GM10266 (cell line): ENCODE measurements at regions not wholly inside any gene's neighbourhood (a gene's known extent, or its start where the extent isn't known, plus 50 kb on each side); places are given as distances from the start of the nearest gene placed in this dataset.

Experiments
- DNase-seq: peaks from one replicate; pipeline ENCODE4 v3.0.0; 2012; ENCODE audit errors: extremely low spot score
- CTCF ChIP-seq: IDR thresholded peaks from 2 replicates; pipeline ENCODE4 v1.5.1; 2012; ENCODE audit warnings: mild to moderate bottlenecking, low read depth; ENCODE audit not compliant: control insufficient read depth, insufficient read depth; ENCODE audit errors: missing control alignments

- DNase-seq, result no peak
- no peak for TF ChIP-seq CTCF
These were observed 126.0 kb upstream of the SDK2 start for GRCh38 chr17:73770115-73770848.

- TF ChIP-seq CTCF, result no peak
- DNase-seq, result no peak
These were observed 126.6 kb upstream of the SDK2 start for GRCh38 chr17:73770849-73771229.

GRCh38 chr17:73772107-73772705 lies 128.0 kb upstream of the SDK2 start:
- TF ChIP-seq CTCF, result no peak
- DNase-seq, result no peak

- no peak for TF ChIP-seq CTCF
- DNase-seq, result no peak
These were observed 129.5 kb upstream of the SDK2 start for GRCh38 chr17:73773702-73774101.

GRCh38 chr17:73774852-73775251 lies 130.6 kb upstream of the SDK2 start:
- no peak for DNase-seq
- no peak for TF ChIP-seq CTCF

- no peak for TF ChIP-seq CTCF
- no peak for DNase-seq
These were observed 132.3 kb upstream of the SDK2 start for GRCh38 chr17:73776351-73777130.

- no peak for DNase-seq
- no peak for TF ChIP-seq CTCF
These were observed 132.8 kb upstream of the SDK2 start for GRCh38 chr17:73777131-73777449.
